GM19351 (cell line): ENCODE measurements at regions not wholly inside any gene's neighbourhood (a gene's known extent, or its start where the extent isn't known, plus 50 kb on each side); places are given as distances from the start of the nearest gene placed in this dataset.

Source experiments
- ATAC-seq: cut with Tn5 transposase; IDR thresholded peaks from one replicate; pipeline ENCODE4 v1.9.1; 2021; ENCODE audit warnings: mild to moderate bottlenecking, moderate library complexity; ENCODE audit not compliant: unreplicated experiment

- ATAC-seq: no peak
These were observed 292.6 kb upstream of the MKI67 start for GRCh38 chr10:128418819-128419218.

DNA sequence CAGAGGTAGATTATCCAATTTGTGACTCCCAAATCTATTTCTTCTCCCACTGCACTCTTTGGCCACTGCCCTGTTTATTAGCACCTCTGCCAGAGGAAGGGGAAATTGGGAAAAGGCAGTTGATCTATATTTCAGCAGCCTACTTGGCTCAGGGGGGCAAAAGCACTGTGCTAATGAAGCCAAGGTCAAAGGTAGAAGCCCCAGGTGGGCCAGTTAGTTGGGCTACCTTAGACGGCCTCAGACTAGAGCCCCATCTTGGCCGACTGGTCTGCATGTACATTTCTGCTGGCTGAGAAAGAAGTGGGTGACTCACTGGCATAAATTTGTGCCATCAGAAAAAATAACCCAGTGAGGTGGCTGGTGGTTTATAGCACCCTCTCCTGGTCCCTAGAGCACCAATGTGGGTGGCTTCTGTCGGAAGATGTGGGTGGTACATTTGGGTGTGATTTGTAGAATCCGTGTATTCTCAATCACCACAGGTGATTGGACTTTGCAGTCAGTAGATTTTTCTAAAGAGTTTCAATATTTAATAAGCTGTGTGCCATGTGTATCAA, 293.3 kb upstream of the MKI67 start:
- no peak for ATAC-seq

- ATAC-seq: no peak
These were observed 294.4 kb upstream of the MKI67 start for GRCh38 chr10:128420623-128421022.

GRCh38 chr10:128421371-128422160, 295.3 kb upstream of the MKI67 start:
- no peak for ATAC-seq

- ATAC-seq: no peak
These were observed 296.0 kb upstream of the MKI67 start for GRCh38 chr10:128422190-128422589.

- no peak for ATAC-seq
These were observed 296.8 kb upstream of the MKI67 start for GRCh38 chr10:128422999-128423398.

DNA sequence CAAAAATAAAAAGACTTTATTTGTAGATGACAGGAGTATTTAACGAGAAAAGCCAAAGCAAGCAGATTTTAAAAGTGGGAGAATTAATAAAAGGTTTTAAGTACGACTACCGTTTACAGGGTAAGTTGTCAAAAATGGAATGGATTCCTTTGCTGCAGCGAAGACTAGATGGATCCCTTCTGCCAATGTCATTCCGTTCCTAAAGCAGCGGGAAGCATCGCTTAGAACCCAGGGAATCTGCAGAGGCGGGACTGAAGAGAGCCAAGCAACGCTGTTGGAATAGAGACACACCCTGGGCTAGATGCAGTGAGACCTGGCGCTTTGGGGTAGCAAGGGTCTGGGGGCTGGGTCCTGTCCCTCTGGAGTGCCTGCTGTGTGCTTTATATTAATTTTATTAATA, 303.1 kb upstream of the MKI67 start:
- ATAC-seq: no peak

GRCh38 chr10:128429835-128430513, 303.8 kb upstream of the MKI67 start:
- no peak for ATAC-seq

DNA sequence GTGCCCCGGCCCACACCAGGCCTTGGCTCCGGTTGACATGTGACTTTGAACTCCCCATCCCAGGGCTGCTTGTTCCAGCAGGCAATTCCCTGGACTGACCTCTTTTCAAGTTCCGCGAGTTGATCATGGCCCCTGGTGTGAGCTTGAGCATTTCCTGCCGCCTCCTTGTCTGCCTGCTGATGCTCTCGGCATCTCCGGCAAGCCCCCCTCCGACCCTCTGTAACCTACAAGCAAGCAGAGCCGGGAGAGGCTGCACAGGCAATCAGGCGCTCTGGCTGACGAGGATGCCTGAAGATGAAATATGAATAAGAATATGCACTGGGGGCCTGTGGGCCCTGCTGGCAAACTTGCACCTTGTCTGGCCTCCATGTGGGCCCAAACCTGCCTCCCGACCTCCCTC, 304.9 kb upstream of the MKI67 start:
- ATAC-seq: no peak

DNA sequence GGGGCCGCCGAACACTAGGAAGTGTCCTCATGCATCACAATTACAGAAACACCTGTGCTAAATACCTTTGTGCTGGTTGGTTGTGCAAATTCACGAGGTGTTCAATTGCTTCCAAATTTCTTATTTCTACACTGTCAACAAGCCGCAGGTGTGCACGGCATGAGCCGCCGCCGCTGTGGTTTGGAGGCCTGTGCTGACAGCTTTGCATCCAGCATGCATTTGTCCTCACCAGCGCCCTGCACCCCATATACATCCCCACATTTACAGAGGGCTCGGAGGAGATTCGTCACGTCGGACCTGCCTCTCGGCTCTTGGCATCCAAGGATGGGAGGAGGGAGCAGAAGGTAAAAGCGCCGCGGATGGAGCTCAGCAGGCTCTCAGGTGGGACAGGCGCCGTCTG, 305.3 kb upstream of the MKI67 start:
- ATAC-seq: no peak

GRCh38 chr10:128432011-128432410, 305.8 kb upstream of the MKI67 start:
- no peak for ATAC-seq

- ATAC-seq: no peak
These were observed 306.2 kb upstream of the MKI67 start for GRCh38 chr10:128432423-128432822.

DNA sequence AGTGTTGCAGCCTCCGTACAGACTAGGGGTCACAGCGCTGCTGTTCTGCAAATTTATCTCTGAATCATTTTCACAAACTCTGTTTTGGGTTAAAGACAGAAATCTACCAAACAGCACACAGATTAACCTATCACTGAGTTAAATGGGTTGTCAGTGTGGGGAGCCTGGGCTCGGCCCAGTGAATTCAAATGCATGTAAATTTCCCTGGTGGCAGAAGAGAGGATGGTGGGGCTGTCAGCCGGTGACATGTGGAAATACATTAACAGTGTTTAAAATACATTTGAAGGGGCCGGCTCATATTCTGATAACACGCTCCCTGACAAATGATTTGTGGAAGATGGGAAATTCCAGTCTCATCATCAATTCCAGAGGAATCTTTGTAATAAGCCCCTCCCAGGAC, 309.6 kb upstream of the MKI67 start:
- no peak for ATAC-seq

DNA sequence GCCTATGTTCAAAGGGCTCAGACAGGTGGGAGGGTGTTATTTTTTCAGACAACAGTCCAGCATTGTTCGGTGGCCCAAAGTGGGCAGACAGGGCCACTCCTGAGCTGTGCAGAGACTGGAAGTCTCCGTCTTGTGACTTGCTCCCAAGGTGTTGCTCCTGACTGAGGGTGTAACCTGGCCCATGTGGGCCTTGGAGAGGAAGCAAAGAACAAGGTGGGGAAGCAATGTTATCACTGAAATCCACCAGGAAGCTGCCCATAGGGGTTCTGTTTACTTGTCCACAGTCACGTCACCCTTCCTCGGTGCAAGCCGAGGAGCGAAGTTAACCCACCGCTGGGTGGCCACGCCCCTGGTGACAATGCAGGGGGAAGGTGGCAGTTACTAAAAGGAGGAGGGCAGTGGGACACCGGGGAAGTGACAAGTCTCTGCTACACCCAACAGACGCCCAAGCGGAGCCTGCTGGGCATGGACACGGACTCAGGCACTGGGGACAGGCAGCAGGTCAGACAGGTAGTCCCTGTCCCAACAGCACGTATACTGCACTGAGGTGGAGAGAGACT, 311.6 kb upstream of the MKI67 start:
- ATAC-seq: no peak

DNA sequence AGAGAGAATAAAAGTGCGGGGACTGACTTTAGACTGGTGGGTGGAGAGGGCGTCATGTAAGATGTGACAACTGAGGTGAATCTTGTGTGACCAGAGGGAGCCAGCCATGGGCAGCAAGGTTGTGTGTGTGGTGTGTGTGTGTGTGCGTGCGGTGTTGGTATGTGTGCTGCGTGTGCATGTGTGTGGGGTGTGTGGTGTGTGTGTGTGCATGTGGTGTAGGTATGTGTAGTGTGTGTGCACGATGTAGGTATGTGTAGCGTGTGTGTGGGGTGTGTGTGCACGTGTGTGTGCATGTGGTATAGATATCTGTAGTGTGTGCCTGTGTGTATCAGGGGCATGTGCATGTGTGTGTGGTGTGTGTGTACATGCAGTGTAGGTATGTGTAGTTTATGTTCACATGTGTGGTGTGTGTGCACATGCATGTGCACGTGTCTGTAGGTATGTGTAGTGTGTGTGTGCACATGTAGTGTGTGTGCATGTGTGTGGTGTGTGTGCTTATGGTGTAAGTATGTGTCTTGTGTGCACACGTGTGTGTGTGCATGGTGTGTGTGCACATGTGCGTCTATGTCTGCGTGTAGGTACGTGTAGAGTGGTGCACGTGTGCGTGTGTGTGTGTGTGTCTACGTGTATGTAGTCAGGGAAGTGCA, 312.3 kb upstream of the MKI67 start:
- no peak for ATAC-seq

- no peak for ATAC-seq
These were observed 314.4 kb upstream of the MKI67 start for GRCh38 chr10:128440513-128441160.

- no peak for ATAC-seq
These were observed 317.8 kb upstream of the MKI67 start for GRCh38 chr10:128443925-128444518.

DNA sequence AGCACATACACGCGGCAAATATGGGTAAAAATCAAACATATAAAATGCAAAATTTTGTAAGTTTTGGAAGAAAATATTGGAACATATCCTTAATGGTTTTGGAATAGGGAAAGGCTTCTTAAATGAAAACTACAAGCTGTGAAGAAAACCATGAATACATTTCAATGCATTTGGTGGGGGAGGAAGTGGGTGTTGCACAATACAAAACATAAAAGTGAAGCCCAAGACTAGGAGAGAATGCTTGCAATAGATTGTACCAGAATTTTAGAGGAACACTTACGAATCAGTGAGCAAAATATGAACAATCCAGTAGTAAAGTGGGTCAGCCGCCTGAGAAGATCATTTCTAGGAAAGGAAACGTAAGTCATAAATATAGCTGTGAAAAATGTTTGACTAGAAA, 322.6 kb upstream of the MKI67 start:
- no peak for ATAC-seq

GRCh38 chr10:128451879-128452278, 325.7 kb upstream of the MKI67 start:
- ATAC-seq: no peak

DNA sequence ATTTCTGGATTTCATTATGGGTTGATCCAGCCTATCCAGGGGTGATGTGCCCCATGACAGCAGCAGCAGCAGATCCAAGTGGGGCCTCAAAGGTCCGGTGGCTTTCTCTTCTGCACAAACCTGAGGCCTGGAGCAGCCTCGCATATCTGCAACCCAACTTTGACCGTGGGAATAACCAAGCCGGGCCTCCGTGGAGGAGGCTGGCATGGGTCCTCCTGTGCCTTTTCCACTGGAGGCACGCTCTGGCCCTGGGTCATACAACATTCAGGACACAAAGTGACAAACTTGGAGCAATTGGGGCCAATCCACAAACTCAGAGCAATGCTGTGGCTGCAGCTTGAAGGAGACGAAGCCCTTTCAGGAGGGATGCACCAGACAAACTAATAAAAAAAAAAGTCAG, 330.0 kb upstream of the MKI67 start:
- ATAC-seq: no peak

DNA sequence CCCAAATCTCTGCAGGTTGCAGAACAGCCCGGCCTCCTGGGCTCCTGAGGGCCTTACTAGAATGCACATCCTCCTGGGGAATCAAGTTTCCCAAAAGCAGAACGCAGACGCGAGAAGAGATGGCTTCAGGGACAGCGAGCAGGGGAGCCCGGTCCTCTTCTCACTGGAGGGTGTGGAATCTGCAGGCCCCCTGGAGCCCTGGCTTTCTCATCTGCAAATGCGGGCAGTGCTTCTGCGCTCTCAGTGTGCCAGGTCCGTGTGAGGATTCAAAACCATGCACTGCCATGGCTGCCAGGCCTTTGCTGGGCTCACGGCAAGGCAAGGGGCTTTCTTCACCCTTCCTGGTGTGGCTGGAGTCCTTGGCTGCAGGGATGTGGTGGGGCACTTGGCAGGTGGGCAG, 330.9 kb upstream of the MKI67 start:
- ATAC-seq: no peak
